CD4-positive, alpha-beta T cell treated with Interleukin-17A for 1 hour (primary cell): ENCODE measurements at regions not wholly inside any gene's neighbourhood (a gene's known extent, or its start where the extent isn't known, plus 50 kb on each side); places are given as distances from the start of the nearest gene placed in this dataset.
"Not testable (repeated sequence)": the region's sequence is repeated elsewhere in the genome, so short reads cannot be mapped to it uniquely, and the experiment has no call there.

Experiments
- DNase-seq: peaks from one replicate; pipeline ENCODE4 v3.0.0-alpha.2; 2020

- DNase-seq = no peak
These were observed 457.5 kb downstream of the EDEM1 start for GRCh38 chr3:5644773-5645670.

- no peak for DNase-seq
These were observed 458.3 kb downstream of the EDEM1 start for GRCh38 chr3:5645692-5646410.

GRCh38 chr3:5650303-5650702, 462.8 kb downstream of the EDEM1 start:
- no peak for DNase-seq

GRCh38 chr3:5651351-5651750, 463.8 kb downstream of the EDEM1 start:
- no peak for DNase-seq

GRCh38 chr3:5653426-5654143, 466.1 kb downstream of the EDEM1 start:
- DNase-seq = no peak

- DNase-seq = peak; percentile 23
These were observed 469.6 kb downstream of the EDEM1 start for GRCh38 chr3:5657106-5657505.

- DNase-seq = no peak
These were observed 476.1 kb downstream of the EDEM1 start for GRCh38 chr3:5663601-5664000.

- DNase-seq = no peak
These were observed 478.9 kb downstream of the EDEM1 start for GRCh38 chr3:5666455-5666854.

- no peak for DNase-seq
These were observed 486.0 kb downstream of the EDEM1 start for GRCh38 chr3:5673521-5673920.

- DNase-seq = no peak
These were observed 487.8 kb downstream of the EDEM1 start for GRCh38 chr3:5675319-5675718.

- no peak for DNase-seq
These were observed 490.0 kb downstream of the EDEM1 start for GRCh38 chr3:5677555-5677954.

- DNase-seq = no peak
These were observed 490.7 kb downstream of the EDEM1 start for GRCh38 chr3:5678248-5678647.

GRCh38 chr3:5678844-5679243, 491.3 kb downstream of the EDEM1 start:
- DNase-seq = no peak

- DNase-seq = no peak
These were observed 499.7 kb downstream of the EDEM1 start for GRCh38 chr3:5687230-5687629.

GRCh38 chr3:5690490-5690889, 503.0 kb downstream of the EDEM1 start:
- no peak for DNase-seq

GRCh38 chr3:5690904-5691532, 503.5 kb downstream of the EDEM1 start:
- no peak for DNase-seq

GRCh38 chr3:5692446-5692845, 504.9 kb downstream of the EDEM1 start:
- no peak for DNase-seq

GRCh38 chr3:5694266-5694665, 506.8 kb downstream of the EDEM1 start:
- no peak for DNase-seq

- DNase-seq = no peak
These were observed 511.3 kb downstream of the EDEM1 start for GRCh38 chr3:5698851-5699250.

- DNase-seq = no peak
These were observed 511.8 kb downstream of the EDEM1 start for GRCh38 chr3:5699313-5699712.

GRCh38 chr3:5699811-5700210, 512.3 kb downstream of the EDEM1 start:
- no peak for DNase-seq

- DNase-seq = not testable (repeated sequence)
These were observed 513.5 kb downstream of the EDEM1 start for GRCh38 chr3:5701005-5701404.

- no peak for DNase-seq
These were observed 520.3 kb downstream of the EDEM1 start for GRCh38 chr3:5707794-5708193.
